Uterus (tissue), 2 donors: ENCODE measurements at regions not wholly inside any gene's neighbourhood (a gene's known extent, or its start where the extent isn't known, plus 50 kb on each side); places are given as distances from the start of the nearest gene placed in this dataset.

Experiments used
- CTCF ChIP-seq, 4 experiments: fragments of 200-600 bp in 2 of 4; fragments of 450-650 bp in 2 of 4; sonication (generic) in 2 of 4; IDR thresholded peaks; one replicate each; pipeline ENCODE4 v1.5.1; 2016 to 2019; ENCODE audit warnings: antibody characterized with exemption in 4 of 4, mild to moderate bottlenecking in 2 of 4, moderate library complexity in 1 of 4
- POLR2A ChIP-seq, 2 donors: fragments of 450-650 bp; IDR thresholded peaks; one replicate each; pipeline ENCODE4 v1.6.1; 2016; ENCODE audit warnings: antibody characterized with exemption in 2 of 2, mild to moderate bottlenecking in 1 of 2, moderate library complexity in 1 of 2

- no peak for TF ChIP-seq CTCF (IDR thresholded peaks at IDR 0.05)
- TF ChIP-seq POLR2A (IDR thresholded peaks at IDR 0.05): no peak
These were observed 742.9 kb upstream of the RAB6C start for GRCh38 chr2:129236601-129237000.
